B cell (primary cell): ENCODE measurements at regions not wholly inside any gene's neighbourhood (a gene's known extent, or its start where the extent isn't known, plus 50 kb on each side); places are given as distances from the start of the nearest gene placed in this dataset.

Experiments used
- EZH2 ChIP-seq: IDR thresholded peaks from 2 replicates; pipeline ENCODE4 v1.6.1; 2012; ENCODE audit warnings: borderline replicate concordance, low read depth, mild to moderate bottlenecking, moderate library complexity, low read length; ENCODE audit not compliant: insufficient read depth, poor library complexity, severe bottlenecking
- TF ChIP-seq, protein P1 (sequence below): fragments of 200-600 bp; IDR thresholded peaks from one replicate; pipeline ENCODE4 v1.8.0; 2022; ENCODE audit warnings: antibody characterized with exemption, mild to moderate bottlenecking

DNA sequence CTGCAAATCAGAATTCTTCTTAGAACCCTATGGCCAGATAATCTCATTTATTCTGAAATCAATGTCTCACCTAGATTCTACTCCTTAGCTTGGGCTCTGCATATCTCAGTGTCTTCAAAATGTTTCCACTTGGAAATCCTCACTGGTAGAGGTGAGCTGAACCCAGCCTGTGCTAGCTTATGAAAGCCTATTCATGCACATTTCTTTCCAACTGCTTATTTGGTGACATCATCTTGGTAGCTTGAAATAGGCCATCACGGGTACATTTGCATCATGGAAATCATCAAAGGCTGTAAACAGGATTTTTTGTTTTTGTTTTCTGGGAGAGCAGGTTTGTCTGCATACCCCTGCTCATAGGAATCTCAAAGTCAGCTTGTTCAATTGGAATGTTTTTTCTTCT lies 130.8 kb downstream of the KCNJ18 start:
- TF ChIP-seq, protein P1, sequence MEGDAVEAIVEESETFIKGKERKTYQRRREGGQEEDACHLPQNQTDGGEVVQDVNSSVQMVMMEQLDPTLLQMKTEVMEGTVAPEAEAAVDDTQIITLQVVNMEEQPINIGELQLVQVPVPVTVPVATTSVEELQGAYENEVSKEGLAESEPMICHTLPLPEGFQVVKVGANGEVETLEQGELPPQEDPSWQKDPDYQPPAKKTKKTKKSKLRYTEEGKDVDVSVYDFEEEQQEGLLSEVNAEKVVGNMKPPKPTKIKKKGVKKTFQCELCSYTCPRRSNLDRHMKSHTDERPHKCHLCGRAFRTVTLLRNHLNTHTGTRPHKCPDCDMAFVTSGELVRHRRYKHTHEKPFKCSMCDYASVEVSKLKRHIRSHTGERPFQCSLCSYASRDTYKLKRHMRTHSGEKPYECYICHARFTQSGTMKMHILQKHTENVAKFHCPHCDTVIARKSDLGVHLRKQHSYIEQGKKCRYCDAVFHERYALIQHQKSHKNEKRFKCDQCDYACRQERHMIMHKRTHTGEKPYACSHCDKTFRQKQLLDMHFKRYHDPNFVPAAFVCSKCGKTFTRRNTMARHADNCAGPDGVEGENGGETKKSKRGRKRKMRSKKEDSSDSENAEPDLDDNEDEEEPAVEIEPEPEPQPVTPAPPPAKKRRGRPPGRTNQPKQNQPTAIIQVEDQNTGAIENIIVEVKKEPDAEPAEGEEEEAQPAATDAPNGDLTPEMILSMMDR = no peak
- TF ChIP-seq EZH2 = no peak
